ENCODE measurements at regions not wholly inside any gene's neighbourhood (a gene's known extent, or its start where the extent isn't known, plus 50 kb on each side); places are given as distances from the start of the nearest gene placed in this dataset.

DNA sequence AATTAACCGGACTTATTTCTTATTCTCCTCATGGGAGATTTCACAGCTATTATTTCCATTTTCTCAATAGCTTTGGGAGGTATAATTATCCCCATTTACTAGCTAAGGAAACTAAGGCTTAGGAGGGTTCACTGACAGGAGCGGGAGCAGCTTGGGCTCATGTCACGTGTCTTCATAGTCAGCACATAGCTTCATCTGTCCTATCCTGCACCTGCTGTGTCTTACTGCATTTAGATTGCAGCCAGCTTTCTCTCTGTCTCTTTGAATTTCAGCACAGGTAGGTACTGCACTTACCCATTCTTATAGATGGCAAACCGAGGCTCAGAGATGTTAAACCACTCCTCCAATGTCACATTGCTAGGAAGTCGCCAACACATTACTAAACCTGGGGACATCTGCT is 839.9 kb downstream of the MAFB start:
- DNase-seq: no peak

DNA sequence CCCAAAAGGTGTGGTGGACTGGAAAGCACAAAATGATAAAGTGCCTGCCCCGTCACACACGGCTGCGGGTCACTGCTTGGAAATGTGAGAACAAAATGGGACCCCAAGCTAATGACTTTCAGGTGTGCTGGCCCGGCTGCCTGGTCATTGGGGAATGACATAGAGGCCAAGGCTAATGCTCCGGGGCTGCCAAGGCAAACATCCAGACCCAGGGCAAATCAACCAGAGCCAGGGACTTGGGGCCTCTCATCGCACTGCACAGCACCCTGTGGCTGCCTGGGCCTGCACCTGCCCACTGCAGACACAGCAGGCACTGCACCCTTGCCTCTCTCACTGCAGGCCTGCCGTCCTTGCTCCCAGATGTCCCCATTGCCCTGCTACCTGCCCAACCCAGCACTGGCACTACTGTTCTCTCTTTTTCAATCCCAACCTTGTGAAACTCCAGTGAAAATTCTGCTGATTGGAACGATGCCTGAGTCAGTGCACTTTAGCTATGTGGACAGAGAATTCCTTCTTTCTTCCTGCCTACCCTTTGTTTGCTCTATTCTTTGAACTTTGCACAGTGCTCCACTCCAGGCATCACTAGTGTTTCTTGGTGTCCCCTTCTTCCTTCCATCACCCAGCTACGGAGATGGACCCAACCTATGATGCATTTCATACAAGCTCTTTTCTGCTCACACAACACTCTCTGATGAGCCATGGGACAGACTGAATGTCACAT is 849.5 kb downstream of the MAFB start:
- no peak for DNase-seq

DNA sequence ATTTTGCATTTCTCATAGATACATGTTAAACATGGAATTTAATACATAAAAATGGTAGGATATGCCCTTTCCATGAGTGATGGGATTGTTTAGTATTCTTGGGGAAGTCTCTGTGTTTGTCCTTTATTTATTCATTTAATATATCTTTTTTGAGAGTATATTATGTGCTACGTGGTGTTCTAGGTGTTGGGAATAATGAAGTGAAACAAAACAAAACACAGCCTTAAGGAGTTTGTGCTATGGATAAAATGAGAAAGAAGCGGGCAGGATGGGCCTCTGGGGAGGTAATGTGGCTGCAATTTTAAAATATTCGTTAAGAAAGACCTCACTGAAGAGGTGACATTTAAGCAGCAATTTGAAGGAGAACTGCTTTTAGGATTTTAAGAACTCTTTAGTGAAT is 851.5 kb downstream of the MAFB start:
- DNase-seq: no peak

DNA sequence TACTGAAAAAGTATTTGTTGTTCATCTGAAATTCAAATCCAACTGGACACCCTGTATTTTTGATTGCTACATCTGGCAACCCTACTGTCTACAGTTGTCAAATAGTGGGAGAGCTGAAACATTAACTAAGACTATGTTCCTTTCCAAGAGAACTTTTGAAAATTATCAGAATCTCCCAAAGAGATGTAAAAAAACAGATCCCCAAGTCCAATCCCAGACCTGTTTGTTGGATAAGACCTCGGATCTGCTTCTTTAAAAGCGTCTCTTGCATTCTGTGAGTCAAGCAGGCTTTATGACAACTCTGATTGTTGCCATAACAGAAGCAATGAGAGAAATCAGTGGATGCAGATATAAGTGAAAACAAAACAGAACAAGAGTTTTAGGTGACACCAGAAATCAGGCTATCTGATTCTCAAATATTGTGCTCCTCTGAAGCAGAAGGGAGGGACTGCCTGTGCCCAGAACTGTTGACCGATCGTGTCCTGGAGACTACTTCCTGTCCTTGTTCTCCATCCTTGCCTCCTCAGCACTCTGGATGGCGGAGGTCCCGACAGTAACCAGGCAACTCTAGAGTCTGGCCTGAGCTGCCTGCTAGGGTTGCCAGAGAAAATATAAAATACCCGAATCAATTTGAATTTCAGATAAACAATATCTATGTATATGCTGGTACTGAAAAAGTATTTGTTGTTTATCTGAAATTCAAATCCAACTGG is 853.8 kb downstream of the MAFB start:
- peak in 5 of 56 donors; percentile 1 to 10 (median 3) for DNase-seq

DNA sequence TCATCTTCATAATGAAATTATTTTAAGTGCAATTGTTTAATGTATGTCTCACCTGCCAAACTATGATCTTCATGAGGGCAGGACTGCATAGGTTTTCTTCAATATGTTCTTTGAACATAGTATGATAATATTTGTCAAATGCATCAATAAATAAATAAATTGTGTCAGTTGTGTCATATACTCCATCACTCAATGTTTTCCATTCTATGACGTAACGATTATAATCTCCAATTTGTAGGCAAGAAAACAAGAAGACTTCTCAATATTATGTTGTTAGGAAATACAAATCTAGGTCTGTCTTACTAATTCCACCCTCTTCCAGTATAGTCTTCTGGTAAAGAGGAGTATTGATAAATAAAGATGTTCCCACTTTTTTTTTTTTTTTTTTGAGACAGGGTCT is 858.1 kb downstream of the MAFB start:
- no peak for DNase-seq

DNA sequence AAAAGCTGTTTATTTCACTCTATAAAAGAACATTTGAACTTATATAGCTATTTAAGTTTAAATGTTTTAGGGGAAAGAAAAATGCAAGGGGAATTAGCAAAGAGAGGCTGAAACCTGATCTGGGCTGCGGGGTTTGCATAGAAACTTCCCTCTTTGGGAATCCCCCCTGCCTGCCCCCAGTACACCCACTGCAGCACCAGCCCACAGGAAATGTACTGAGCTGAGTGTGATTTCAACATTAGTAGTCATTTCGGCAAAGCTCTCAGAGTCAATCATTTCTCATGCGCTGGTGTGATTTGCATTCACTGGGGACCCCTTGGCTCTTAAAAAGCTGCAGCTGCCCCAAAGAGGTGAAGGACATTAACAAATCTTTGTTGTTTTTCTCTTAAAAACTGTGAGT is 859.4 kb downstream of the MAFB start:
- peak in 7 of 56 donors; percentile 1 to 33 (median 9) for DNase-seq

DNA sequence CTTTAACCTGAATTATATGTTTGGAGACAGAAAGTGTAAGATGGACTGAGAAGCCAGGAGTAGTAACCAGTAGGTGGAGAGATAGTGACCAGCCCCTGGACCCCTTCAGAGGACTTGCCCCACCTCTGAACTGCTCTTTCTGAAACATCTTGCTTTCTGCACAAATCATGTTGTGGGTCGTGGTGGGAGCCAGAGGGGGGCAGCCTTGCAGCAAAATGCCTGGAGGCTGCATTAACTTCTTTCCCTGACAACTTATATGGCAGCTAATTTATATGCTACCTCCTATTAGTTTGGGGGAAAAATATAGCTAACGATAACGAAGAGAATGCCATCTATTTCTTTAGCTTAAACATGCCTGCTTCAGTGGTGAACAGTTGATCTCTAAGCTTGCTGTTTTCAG is 859.8 kb downstream of the MAFB start:
- DNase-seq: peak in 5 of 56 donors; percentile 2 to 17 (median 4)

DNA sequence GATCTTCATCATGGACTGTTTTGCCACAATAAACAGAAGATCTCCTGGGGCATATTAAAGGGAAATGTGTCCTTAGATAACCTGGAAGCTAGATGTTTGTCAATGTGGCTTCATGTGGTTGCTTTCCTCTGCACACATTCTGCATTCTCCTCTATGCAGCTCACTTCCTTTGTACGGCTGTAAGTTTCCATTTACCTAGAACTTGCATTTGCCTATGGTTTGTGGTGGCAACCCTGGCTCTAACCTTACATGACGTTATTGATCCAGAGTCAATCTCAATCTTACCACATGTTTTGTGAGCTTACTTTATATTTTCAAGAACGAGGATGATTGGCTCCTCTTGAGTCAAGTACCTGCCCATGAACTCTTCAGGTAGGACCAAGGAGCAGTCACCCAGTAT is 863.1 kb downstream of the MAFB start:
- DNase-seq: no peak

DNA sequence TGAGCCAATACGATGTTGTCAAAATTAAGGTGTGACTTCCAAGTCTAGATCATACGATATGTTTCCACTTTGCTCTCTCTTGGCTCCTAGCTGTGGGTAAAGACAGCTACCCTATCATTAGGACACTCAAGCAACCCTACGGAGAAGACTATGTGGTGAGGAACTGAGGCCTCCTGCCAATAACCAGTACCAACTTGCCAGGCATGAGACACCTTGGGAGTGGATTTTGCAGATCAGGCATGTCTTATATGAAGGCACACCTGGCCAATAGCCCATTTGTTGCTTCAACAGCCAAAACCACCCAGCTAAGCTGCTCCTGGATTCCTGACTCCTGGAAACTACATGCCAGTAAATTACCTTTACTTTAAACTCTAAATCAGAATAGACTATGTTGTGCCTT is 863.4 kb downstream of the DHX35 start:
- DNase-seq: no peak

DNA sequence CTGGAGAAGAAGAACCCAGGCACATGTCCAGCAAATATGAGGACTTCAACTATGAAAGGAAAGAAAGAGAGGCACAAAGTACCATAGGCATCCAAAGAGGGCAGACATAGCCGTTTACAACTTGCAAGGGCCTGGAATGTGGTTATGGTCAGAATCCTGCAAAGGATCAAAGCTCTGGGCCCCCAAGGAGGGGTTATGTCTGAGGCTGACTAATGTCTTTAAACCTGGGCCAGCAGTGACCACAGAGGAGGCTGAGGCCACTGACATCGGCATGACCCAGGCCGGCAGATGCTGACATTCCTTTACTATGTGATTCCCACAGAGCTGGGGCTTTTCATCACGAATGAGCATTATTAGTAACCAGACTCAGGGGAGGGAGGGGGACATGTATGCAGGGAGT is 861.1 kb downstream of the DHX35 start:
- DNase-seq: no peak

DNA sequence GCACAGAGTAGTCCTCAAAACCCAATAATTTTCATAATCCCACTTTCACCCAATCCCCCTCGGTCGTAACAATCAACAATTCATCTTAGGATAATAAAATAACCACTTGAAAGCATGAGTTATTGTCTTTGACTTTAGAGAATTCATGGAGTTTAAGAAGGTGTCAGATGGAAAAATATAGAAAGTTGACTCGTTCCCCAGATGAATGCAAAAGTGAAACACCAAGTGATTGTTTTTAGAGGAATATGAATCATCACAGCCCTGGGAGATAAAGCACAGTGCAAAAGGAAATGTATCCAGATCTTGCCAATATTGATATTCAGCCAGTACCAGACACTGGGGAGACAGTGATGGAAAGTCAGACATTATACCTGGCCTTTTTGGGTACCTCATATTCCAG is 860.5 kb downstream of the DHX35 start:
- no peak for DNase-seq

DNA sequence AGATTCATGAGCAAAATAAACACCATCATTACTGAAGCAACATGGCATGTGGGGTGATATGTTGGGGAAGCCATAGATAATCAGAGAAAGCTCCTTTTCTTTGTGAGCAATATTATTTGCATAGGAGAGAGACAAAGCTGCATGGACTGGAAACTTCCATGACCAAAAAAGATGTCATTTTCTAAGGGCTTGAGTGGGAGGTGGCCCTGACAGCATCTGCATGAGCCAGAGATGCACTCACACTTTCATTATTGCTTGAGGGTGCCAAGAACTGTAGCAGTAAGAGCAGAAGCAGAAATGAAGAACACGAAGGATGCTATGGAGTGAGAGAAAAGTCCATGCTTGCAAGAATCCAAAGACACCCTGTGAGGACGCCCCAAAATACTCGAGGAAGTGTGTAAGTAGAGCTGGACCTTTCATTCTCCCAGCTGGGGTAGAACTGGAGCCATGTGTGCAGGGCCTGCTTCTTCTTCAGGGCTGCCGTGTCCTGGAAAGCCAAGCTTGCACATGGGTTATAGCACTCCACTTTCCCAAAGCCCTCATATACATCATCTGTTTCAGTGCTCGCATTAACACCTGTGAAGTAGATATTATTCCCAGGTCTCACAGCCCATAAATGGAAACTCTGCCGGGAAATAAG is 851.2 kb downstream of the DHX35 start:
- DNase-seq: no peak

DNA sequence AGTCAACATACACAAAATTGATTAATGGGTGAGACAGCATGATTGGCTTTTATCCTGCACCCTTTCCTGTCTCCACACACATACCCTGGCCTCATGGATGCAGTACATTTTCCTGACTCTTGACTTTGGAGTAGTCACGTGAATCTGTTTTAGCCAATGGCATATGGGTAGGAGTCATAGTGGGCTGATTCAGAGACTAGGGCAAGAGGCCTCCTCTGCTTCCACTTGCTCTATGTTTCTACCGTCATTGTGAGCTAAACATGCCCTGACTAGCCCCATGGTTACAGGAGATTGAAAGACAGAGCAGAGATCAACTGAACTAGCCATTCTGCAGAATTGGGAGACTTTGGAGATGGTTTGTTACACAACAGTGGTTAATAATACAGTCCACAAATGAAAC is 850.0 kb downstream of the DHX35 start:
- no peak for DNase-seq

DNA sequence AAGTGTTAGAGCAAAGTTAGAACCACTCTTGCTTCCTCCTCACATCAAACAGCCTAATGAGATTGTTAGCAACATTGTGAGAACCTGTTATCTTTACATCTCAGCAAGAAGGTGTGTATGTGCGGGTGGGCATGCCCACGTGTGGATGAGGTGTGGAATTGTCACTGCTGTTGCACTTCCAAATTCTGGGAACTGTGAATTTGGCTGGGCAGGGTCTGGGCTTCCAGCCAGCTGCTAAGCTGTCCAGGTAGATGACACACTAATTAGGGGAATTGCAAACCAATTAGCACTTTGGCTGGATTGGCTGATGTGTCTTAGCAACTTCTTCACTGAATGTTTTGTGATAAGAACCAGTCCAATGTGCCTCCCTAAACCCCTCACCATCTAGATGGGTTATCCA is 848.2 kb downstream of the DHX35 start:
- DNase-seq: no peak

DNA sequence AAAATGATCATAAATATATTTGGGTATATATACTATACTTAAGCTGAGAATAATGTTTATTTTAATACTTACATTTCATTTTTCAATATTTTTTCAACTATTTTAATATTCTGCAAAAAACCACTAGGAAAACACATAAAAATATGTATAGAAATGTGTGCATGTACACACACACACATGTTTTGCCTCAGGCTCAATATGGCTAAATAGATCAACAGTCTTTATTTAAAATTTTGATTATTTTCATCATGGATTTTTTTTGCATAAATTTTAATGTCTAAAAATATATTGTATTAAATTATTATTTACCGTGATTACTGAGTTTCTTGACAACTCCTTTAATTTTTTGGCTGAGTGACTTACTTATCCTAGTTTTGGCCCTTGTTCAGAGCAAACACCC is 846.5 kb downstream of the DHX35 start:
- no peak for DNase-seq

DNA sequence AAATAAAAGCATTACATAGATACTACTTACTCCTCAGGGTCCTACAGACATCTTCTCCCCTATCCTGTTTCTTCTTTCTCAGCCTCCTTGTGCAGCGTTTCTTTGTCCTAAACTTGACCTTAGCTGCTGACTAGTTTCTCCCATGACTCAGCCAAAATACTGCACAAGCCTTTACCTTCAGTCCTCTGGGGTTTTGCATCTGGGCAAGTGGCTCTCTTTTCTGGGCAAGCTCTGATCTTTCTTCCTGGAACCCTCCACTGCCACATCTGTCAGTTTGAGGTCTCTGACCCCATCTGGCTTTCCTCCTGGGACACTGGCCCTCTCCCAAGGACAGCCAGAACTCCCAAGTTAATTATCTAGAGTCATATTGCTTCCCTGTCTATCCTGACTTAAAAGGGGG is 838.4 kb downstream of the DHX35 start:
- DNase-seq: peak in 1 of 56 donors; percentile 0

DNA sequence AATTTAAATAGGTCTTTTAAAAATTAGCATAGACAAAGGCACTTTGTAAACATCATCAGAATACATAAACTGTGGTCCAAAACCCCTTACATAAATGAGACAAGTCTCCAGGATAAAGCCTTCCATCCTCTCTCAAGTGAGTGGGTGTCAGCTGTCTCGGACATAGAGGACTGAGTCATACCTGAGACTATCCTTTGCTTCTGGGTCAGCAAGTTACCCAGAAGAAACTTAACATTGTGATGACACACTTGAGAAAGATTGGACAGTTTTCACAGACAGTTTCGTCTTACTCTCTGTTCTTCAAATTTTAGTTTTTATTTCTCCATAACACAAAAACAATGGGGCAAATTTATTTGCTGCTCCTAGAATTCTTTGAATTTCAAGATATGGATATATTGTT is 838.0 kb downstream of the DHX35 start:
- no peak for DNase-seq

DNA sequence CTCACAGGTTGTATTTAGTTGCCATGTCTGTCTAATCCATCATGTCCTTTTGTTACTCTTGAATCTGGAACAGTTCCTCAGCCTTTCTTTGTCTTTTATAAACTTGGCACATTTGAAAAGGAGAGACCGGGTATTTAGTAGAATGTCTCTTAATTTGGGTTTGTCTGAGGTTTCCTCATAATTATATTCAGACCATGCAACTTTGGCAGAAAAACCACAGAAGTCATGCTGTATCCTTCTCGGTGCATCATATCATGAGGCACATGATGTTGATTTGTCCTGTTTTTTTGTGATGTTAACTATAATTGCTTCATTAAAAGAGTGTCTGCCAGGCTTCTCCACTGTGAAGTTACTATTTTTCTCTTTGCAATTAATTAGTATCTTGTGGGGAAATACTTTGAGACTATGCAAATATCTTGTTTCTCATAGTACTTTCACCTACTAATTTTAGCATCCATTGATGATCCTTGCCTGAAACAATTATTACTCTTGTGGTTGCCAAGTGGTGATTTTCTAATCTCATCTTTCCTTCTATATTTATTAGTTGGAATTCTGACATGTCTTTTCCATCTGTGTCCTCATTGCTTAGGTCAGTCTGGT is 837.3 kb downstream of the DHX35 start:
- DNase-seq: no peak

DNA sequence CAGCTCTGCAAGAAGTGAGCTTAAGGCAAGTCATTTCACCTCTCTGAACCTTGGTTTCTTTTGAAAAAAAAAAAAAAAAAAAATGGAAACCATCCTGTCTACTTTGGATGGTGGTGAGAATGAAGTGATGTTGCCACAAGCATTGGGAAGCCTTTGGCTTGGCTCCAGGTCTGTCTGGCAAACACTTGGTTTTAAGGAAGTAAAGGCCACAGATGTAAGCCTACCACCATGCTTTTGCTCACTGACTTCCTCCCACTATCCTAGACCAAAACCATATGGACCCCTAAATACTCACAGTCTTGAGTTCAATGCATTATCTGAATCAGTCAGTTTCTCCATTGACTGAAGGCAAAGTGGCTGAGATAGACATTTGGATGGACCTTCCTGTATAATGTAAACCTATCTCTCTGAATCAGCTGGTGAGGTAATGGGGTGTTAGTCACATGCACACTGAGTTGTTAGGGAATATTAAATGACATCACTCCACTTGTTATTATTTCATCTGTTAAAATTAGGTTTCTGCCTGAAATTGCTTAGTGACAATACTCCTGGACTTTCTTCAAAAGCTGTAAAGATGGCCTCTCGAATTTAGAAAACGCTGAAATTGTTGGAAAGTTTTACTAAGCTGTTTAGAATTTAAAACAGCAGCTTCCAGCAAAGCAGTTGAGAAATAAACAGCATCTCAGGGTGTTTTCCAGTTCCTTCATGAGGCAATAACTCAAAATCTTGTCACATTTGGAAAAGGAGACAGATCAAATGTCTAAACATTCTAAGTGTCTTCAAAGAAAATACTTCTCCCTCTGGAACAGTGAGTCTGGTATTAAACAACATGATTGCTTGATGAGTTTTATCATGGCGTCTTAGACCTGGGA is 833.5 kb downstream of the DHX35 start:
- DNase-seq: no peak

DNA sequence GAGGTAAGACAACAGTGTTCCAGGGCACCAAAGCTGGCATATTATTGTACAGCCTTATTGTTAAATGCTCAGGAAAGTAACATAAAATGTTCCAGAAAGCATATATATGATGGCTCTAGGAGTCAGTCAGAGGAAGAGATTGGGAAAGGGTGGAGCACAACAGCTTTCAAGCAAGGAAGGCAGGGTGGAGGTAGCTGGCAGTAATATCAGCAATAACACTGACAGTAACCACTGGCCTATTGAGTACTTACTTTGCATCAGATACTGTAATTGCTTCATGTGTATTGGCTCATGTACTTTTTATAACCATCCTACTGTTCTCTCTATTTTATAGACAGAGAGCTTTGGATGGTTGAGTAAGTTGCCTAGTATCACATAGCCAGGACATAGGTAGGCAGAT is 830.2 kb downstream of the DHX35 start:
- DNase-seq: no peak

DNA sequence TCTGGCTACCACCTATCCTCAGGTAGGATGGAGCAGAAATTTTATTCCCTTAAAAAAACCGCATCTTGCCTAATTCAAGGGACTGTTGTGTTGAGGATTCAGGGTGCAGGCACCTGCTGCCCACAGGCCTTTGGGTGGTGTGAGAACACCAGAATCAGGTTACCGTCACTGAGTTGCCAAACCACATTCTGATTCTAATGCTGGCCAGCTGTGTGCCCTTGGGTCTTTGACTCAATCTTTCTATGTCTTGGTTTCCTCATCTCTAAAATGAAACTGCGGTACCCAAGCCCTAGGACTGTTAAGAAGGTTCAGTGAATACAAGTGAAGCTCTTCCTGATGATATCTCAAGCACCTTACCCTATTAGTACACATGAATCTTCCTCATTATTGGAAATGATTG is 827.3 kb downstream of the DHX35 start:
- DNase-seq: no peak

Data from nucleus accumbens (tissue), 56 donors.